ENCODE measurements at regions not wholly inside any gene's neighbourhood (a gene's known extent, or its start where the extent isn't known, plus 50 kb on each side); places are given as distances from the start of the nearest gene placed in this dataset.
A peak's percentile ranks its signal among the peaks of the same experiment; 100 is the strongest.
"Not testable (repeated sequence)": the region's sequence is repeated elsewhere in the genome, so short reads cannot be mapped to it uniquely, and the experiment has no call there.

GRCh38 chr1:101547357-101547756 is 310.5 kb downstream of the S1PR1 start:
- DNase-seq (ENCODE audit: low read depth in 2 of 2), result no peak

DNA sequence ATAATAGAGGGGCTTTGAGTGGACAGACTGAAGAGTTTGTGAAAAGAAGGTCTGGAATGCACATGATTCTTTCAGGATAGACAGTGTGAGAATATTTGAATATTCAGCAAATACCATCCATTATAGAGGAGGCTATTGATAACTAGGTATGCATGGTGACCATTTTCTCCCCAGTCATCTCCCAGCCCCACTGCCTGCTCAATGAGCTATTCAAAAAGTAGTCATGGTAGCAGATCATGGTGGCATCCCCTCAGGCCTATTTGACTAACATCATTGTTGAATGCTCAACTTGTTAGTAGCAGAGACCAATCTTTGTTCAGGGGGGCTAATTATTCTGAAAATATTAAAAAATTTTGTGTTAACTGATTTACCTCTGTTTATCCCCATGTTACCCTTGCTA is 311.6 kb downstream of the S1PR1 start:
- DNase-seq (ENCODE audit: low read depth in 2 of 2), result no peak

DNA sequence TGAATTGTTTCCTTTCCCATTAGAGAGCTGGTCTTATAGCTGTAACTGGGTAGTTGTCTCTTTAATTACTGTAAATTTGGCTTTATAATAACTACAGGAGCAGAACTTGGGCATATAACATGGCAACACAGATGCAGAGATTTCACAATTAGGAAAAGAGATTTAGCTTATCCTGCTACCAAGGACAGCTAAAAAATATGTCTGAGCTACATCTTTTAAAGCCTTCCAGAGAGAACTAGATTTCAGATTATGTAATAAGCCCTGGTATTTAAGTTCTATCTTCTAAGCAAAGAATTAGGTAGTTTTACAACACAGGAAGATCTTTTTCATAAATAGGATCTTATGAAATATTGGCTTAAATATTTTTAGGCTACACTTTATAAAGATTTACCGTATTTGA is 313.8 kb downstream of the S1PR1 start:
- DNase-seq (ENCODE audit: low read depth in 2 of 2), result no peak

- DNase-seq (ENCODE audit: low read depth in 2 of 2), result no peak
Observed at GRCh38 chr1:101566883-101567538, 330.2 kb downstream of the S1PR1 start.

DNA sequence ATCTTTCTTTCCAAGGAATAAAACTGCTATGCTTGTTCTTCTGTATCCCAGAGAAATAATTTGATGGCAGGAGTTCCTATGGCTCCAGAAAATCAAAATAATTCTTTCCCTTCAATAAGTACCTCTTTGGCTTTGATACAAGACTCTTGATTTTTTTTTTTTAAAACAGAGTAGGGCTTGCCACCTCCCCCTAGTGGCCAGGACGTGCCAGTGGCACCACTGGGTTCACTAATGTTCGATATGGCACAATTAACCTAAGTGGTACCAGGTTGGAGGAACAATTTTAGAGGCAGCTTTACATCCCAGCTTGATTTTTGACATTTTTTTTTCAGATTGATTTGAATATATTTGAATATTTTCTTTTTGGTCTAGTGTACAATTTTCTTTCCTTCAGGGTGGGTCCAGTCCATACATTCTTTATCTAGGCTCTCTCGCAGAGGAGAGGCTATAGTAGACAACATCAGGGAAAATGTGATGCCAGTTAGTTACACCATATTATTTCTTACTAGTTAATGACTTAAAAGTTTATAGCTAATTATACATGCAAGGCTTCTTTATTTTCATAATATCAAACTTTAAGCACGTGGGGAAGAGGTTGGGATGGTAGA is 330.9 kb downstream of the S1PR1 start:
- peak in 1 of 2 donors; percentile 39 for DNase-seq (ENCODE audit: low read depth in 2 of 2)

GRCh38 chr1:101587741-101588140 is 350.9 kb downstream of the S1PR1 start:
- no peak for DNase-seq (ENCODE audit: low read depth in 2 of 2)

- no peak for DNase-seq (ENCODE audit: low read depth in 2 of 2)
Observed at GRCh38 chr1:101588677-101589076, 351.9 kb downstream of the S1PR1 start.

- no peak for DNase-seq (ENCODE audit: low read depth in 2 of 2)
Observed at GRCh38 chr1:101592845-101593244, 356.0 kb downstream of the S1PR1 start.

GRCh38 chr1:101595881-101596374 is 359.1 kb downstream of the S1PR1 start:
- no peak for DNase-seq (ENCODE audit: low read depth in 2 of 2)

DNA sequence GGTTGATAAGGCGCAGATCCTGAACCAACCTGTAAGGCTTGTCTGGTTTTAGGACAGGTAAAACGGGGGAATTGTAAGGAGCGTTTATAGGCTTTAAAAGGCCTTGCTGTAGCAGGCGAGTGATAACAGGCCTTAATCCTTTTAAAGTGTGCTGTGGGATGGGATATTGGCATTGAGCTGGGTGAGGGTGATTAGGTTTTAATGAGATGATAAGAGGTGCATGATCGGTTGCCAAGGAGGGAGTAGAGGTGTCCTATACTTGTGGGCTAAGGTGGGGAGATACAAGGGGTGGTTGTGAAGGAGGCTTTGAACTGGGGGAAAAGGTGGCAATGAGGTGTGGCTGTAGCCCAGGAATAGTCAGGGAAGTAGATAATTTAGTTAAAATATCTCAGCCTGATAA is 363.8 kb downstream of the S1PR1 start:
- DNase-seq (ENCODE audit: low read depth in 2 of 2), result not testable (repeated sequence)

- DNase-seq (ENCODE audit: low read depth in 2 of 2), result no peak
Observed at GRCh38 chr1:101603726-101604125, 366.9 kb downstream of the S1PR1 start.

DNA sequence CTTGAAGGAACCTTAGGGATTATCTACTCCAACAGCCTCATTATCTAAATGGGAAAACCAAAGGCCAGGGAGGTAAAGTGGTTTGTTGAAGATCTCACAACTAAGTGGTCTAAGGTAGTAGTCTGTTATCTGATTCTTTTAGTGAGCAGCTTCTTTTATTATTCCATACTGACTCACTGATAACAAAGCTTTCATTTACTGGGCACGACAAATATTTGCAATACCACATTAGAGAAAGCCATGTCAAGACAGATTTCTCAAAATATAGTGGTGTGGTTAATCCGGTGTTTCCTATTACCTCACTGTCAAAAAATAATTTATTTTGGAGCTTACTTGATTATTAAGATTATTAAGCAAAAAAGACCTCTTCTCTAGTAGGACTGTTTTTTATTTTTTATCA is 369.1 kb downstream of the S1PR1 start:
- no peak for DNase-seq (ENCODE audit: low read depth in 2 of 2)

GRCh38 chr1:101613546-101613945 is 376.7 kb downstream of the S1PR1 start:
- DNase-seq (ENCODE audit: low read depth in 2 of 2), result no peak

- no peak for DNase-seq (ENCODE audit: low read depth in 2 of 2)
Observed at GRCh38 chr1:101618900-101619299, 377.8 kb downstream of the OLFM3 start.

- no peak for DNase-seq (ENCODE audit: low read depth in 2 of 2)
Observed at GRCh38 chr1:101632548-101633272, 364.0 kb downstream of the OLFM3 start.

DNA sequence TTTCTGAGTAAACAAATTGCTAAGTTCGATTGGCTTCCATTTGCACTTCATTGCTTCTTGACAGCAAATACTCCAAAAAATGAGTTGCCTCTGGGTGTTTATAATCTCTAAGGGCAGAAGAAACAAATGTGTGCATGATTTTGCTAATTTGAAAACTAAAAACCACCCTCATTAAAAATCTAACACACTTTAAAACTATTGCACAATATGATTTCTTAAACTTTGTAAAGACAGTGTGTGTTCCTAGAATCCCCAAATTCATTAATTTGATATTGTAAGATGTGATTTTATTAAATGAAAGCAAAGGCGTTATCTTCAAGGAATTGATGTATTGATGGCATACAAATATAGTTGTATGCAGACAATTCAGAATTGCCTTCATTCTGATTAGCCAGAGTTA is 350.9 kb downstream of the OLFM3 start:
- no peak for DNase-seq (ENCODE audit: low read depth in 2 of 2)

DNA sequence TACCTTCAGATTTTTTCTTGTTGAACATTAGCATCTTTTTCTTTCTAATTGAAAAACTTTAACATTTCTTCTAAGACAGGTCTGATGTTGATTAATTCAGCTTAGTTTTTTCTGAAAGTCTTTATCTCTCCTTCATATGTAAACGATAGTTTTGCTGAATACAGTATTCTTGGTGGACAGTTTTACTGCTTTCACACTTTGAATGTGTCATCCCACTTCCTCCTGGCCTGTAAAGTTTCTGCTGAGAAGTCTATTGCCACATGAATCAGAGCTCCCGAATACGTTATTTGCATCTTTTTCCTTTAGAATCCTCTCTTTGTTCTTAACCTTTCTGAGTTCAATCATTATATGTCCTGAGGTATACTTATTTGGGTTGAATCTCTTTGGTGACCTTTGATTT is 344.2 kb downstream of the OLFM3 start:
- no peak for DNase-seq (ENCODE audit: low read depth in 2 of 2)

GRCh38 chr1:101653482-101653946 is 343.2 kb downstream of the OLFM3 start:
- DNase-seq (ENCODE audit: low read depth in 2 of 2), result no peak

DNA sequence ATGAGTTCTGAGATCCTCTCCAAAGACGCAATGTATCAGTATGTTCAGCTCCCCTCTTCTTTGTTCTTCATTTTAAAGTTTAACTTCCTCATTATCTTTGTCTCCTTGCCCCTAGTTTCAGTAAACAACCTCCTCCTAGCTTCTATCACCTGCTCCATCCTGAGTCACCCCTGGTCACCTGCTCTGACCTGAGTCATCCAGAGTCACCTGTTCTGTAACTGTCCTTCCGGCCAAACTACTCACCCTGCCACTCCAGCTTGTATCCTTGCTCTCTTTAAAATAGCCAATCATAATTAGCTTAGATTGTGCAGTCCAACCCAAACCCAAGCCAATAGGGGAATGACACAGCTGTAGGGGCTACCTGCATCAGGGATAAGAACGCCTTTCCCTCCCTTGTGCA is 332.0 kb downstream of the OLFM3 start:
- DNase-seq (ENCODE audit: low read depth in 2 of 2), result no peak

GRCh38 chr1:101667761-101668160 is 329.0 kb downstream of the OLFM3 start:
- DNase-seq (ENCODE audit: low read depth in 2 of 2), result no peak

GRCh38 chr1:101683136-101683535 is 313.6 kb downstream of the OLFM3 start:
- no peak for DNase-seq (ENCODE audit: low read depth in 2 of 2)

GRCh38 chr1:101683561-101683960 is 313.2 kb downstream of the OLFM3 start:
- DNase-seq (ENCODE audit: low read depth in 2 of 2), result no peak

GRCh38 chr1:101697072-101697471 is 299.7 kb downstream of the OLFM3 start:
- no peak for DNase-seq (ENCODE audit: low read depth in 2 of 2)
